Erythroblast (primary cell): ENCODE measurements at regions not wholly inside any gene's neighbourhood (a gene's known extent, or its start where the extent isn't known, plus 50 kb on each side); places are given as distances from the start of the nearest gene placed in this dataset.

Source experiments
- GATA1 ChIP-seq: IDR thresholded peaks from 2 replicates; pipeline ENCODE4 v1.6.1; 2011; ENCODE audit warnings: low read depth, mild to moderate bottlenecking, control low read depth, low read length, moderate library complexity
- POLR2A ChIP-seq: IDR thresholded peaks from 2 replicates; pipeline ENCODE4 v1.6.1; 2011; ENCODE audit warnings: mild to moderate bottlenecking, low read length

DNA sequence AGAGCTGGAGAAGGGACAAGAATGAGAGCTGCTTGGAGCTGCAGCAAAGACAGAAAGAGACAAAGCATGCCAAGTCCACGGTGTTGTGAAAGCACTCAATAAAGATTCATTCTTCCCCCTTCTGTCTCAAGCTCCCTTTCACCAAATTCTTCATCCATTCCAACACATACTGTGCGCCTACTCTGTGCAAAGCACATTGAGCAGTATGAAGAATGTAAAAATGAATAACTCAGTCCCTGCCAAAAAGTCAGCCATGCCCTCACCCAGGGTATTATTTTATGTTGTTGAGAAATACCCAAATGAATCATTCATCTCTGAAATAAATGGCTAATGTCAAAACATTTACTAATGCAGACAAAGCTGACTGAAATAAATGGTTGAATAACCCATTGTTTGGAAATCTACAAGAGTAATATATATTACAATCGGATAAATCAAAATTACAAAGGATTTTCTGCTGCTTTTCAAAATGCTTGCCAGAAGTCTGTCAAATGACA, 282.9 kb upstream of the IRX5 start:
- TF ChIP-seq POLR2A (no peak), GATA1 (no peak)
